ENCODE measurements at regions not wholly inside any gene's neighbourhood (a gene's known extent, or its start where the extent isn't known, plus 50 kb on each side); places are given as distances from the start of the nearest gene placed in this dataset.

DNA sequence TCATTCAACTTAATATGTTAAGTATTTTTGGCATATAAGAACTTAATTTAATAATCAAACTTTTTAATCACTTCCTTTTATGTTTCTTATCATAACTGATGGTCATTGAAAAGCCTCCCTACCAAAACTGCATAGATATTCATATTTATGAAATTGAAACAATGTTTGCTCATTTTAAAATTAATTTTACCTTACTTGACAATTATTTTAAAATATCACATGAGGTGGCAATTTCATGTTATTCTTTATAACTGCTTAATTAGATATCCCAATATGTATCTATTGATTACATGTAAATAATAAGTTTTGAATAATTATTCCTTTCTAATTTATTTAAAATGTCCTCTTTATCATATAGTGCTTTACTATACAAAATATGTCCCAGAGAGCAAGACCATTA is 266.1 kb upstream of the NRIP1 start:
- in situ Hi-C loops (cut with MboI; ENCODE audit: low pct_unique_long_range_greater_than_20kb in 2 of 9, low sequenced_read_pairs in 9 of 9, unreplicated experiment in 9 of 9), result loop anchor here in 1 of 9 experiments (25.0 kb wide), 1 partner anchor 106 kb away; no protein-coding TSS in a partner anchor
- H3K4me1 ChIP-seq (replicated peaks in 1 of 2), result no peaks in the 10 kb centered on the region
- no peak for ATAC-seq (replicated peaks in 6 of 8)
- H3K27ac ChIP-seq, result no peak overlapping the region
- no peak overlapping the region for H3K4me3 ChIP-seq

DNA sequence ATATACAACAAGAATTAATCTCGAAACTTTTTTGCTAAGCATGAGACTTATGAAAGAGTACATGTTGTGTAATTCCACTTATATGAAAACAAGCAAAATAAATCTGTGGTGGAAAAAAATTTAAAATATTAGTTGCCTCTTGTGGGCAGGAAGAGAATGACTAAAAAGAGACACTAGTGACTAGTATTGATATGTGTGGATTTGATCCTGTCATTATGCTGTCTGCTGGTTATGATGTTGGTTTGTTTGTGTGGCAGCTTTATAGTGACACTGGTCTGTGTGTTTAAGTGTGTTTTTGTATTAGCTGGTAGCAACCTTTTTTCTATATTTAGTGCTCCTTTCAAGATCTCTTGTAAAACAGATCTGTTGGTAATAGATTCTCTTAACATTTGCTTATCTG is 267.8 kb upstream of the NRIP1 start:
- Histone ChIP-seq H3K4me3 (no peak overlapping the region), H3K27ac (no peak overlapping the region), H3K4me1 (replicated peaks in 1 of 2) (no peaks in the 10 kb centered on the region)
- 38 to 100% (median 100%) methylated on average over 1 of the region's 1 CpG; no CpG with 5 or more reads in 2 of the 10 experiments for WGBS, 10 experiments
- no peak for ATAC-seq (replicated peaks in 6 of 8)
- in situ Hi-C loops (cut with MboI; ENCODE audit: low pct_unique_long_range_greater_than_20kb in 2 of 9, low sequenced_read_pairs in 9 of 9, unreplicated experiment in 9 of 9), result loop anchor here in 1 of 9 experiments (25.0 kb wide), 1 partner anchor 105 kb away; no protein-coding TSS in a partner anchor

GRCh38 chr21:15333136-15333710 is 268.4 kb upstream of the NRIP1 start:
- peak in 2 of 8 experiments; percentile 52 to 54 for ATAC-seq (replicated peaks in 6 of 8)
- in situ Hi-C loops (cut with MboI; ENCODE audit: low pct_unique_long_range_greater_than_20kb in 2 of 9, low sequenced_read_pairs in 9 of 9, unreplicated experiment in 9 of 9), result loop anchor here in 1 of 9 experiments (25.0 kb wide), 1 partner anchor 104 kb away; no protein-coding TSS in a partner anchor

GRCh38 chr21:15333951-15334350 is 269.2 kb upstream of the NRIP1 start:
- in situ Hi-C loops (cut with MboI; ENCODE audit: low pct_unique_long_range_greater_than_20kb in 2 of 9, low sequenced_read_pairs in 9 of 9, unreplicated experiment in 9 of 9), result loop anchor here in 1 of 9 experiments (25.0 kb wide), 1 partner anchor 103 kb away; no protein-coding TSS in a partner anchor
- Histone ChIP-seq H3K4me1 (replicated peaks in 1 of 2) (no peaks in the 10 kb centered on the region), H3K27ac (no peak overlapping the region), H3K4me3 (no peak overlapping the region)
- 40 to 100% (median 73%) methylated on average over 1 to 2 of the region's 2 CpGs; no CpG with 5 or more reads in 4 of the 10 experiments for WGBS, 10 experiments
- ATAC-seq (replicated peaks in 6 of 8), result no peak

More at GRCh38 chr21:15333136-15333710, 268.4 kb upstream of the NRIP1 start:
- no peak overlapping the region for H3K27ac ChIP-seq
- no peak overlapping the region for H3K4me3 ChIP-seq
- WGBS, 10 experiments, result 7 to 90% (median 63%) methylated on average over 1 of the region's 1 CpG; no CpG with 5 or more reads in 1 of the 10 experiments
- no peaks in the 10 kb centered on the region for H3K4me1 ChIP-seq (replicated peaks in 1 of 2)

GRCh38 chr21:15343066-15343465 is 278.3 kb upstream of the NRIP1 start:
- peak in 2 of 8 experiments; percentile 25 to 40 for ATAC-seq (replicated peaks in 6 of 8)
- WGBS, 10 experiments, result 57 to 100% (median 85%) methylated on average over 1 of the region's 1 CpG; no CpG with 5 or more reads in 2 of the 10 experiments
- Histone ChIP-seq H3K27ac (no peak overlapping the region), H3K4me1 (replicated peaks in 1 of 2) (no peaks in the 10 kb centered on the region), H3K4me3 (no peak overlapping the region)
- in situ Hi-C loops (cut with MboI; ENCODE audit: low pct_unique_long_range_greater_than_20kb in 2 of 9, low sequenced_read_pairs in 9 of 9, unreplicated experiment in 9 of 9), result loop anchor here in 1 of 9 experiments (25.0 kb wide), 1 partner anchor 94 kb away; no protein-coding TSS in a partner anchor

GRCh38 chr21:15352009-15352408 is 287.2 kb upstream of the NRIP1 start:
- H3K4me3 ChIP-seq, result no peak overlapping the region
- in situ Hi-C loops (cut with MboI; ENCODE audit: low pct_unique_long_range_greater_than_20kb in 2 of 9, low sequenced_read_pairs in 9 of 9, unreplicated experiment in 9 of 9), result no loop called here
- WGBS, 10 experiments, result 11 to 100% (median 86%) methylated on average over 2 to 7 of the region's 7 CpGs
- no peak overlapping the region for H3K27ac ChIP-seq
- H3K4me1 ChIP-seq (replicated peaks in 1 of 2), result no peaks in the 10 kb centered on the region
- ATAC-seq (replicated peaks in 6 of 8), result no peak

GRCh38 chr21:15353546-15353945 is 288.7 kb upstream of the NRIP1 start:
- WGBS, 10 experiments, result 13 to 100% (median 69%) methylated on average over 1 of the region's 1 CpG; no CpG with 5 or more reads in 4 of the 10 experiments
- ATAC-seq (replicated peaks in 6 of 8), result no peak

DNA sequence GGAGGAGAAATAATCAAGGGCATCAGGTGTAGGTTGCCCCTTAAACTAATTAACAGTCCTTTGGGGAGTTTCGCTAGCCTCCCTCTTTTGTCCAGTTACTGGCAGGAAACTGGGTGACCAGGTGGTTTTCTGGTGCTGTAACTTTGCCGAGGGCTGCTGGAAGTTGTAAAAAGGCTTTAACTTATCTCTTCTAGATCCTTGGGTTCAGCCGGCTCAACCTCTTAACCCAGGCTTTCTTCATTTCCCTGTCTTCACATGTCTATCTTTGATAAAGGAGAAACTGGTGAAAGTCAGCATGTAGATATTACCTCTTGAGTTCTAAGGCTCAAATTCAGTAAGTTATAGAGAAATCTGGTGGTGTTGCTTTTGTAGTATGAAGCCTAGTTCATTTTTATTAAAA is 289.7 kb upstream of the NRIP1 start:
- ATAC-seq (replicated peaks in 6 of 8), result no peak
- in situ Hi-C loops (cut with MboI; ENCODE audit: low pct_unique_long_range_greater_than_20kb in 2 of 9, low sequenced_read_pairs in 9 of 9, unreplicated experiment in 9 of 9), result no loop called here
- Histone ChIP-seq H3K4me3 (no peak overlapping the region), H3K27ac (no peak overlapping the region), H3K4me1 (replicated peaks in 1 of 2) (no peaks in the 10 kb centered on the region)
- WGBS, 10 experiments, result 0 to 100% (median 50%) methylated on average over 1 to 3 of the region's 3 CpGs; no CpG with 5 or more reads in 2 of the 10 experiments

More at GRCh38 chr21:15353546-15353945, 288.7 kb upstream of the NRIP1 start:
- in situ Hi-C loops (cut with MboI; ENCODE audit: low pct_unique_long_range_greater_than_20kb in 2 of 9, low sequenced_read_pairs in 9 of 9, unreplicated experiment in 9 of 9), result no loop called here
- H3K27ac ChIP-seq, result no peak overlapping the region
- H3K4me3 ChIP-seq, result no peak overlapping the region
- H3K4me1 ChIP-seq (replicated peaks in 1 of 2), result no peaks in the 10 kb centered on the region

- Histone ChIP-seq H3K4me3 (no peak overlapping the region), H3K4me1 (replicated peaks in 1 of 2) (no peaks in the 10 kb centered on the region), H3K27ac (no peak overlapping the region)
- in situ Hi-C loops (cut with MboI; ENCODE audit: low pct_unique_long_range_greater_than_20kb in 2 of 9, low sequenced_read_pairs in 9 of 9, unreplicated experiment in 9 of 9), result no loop called here
- no peak for ATAC-seq (replicated peaks in 6 of 8)
- WGBS, 10 experiments, result 26 to 100% (median 86%) methylated on average over 2 to 6 of the region's 6 CpGs; no CpG with 5 or more reads in 1 of the 10 experiments
Measured at GRCh38 chr21:15355066-15355465, 290.3 kb upstream of the NRIP1 start.

GRCh38 chr21:15359251-15359650 is 294.5 kb upstream of the NRIP1 start:
- Histone ChIP-seq H3K4me3 (no peak overlapping the region), H3K27ac (no peak overlapping the region), H3K4me1 (replicated peaks in 1 of 2) (no peaks in the 10 kb centered on the region)
- ATAC-seq (replicated peaks in 6 of 8), result no peak
- in situ Hi-C loops (cut with MboI; ENCODE audit: low pct_unique_long_range_greater_than_20kb in 2 of 9, low sequenced_read_pairs in 9 of 9, unreplicated experiment in 9 of 9), result no loop called here
- WGBS, 10 experiments, result 0 to 94% (median 76%) methylated on average over 1 to 4 of the region's 4 CpGs

DNA sequence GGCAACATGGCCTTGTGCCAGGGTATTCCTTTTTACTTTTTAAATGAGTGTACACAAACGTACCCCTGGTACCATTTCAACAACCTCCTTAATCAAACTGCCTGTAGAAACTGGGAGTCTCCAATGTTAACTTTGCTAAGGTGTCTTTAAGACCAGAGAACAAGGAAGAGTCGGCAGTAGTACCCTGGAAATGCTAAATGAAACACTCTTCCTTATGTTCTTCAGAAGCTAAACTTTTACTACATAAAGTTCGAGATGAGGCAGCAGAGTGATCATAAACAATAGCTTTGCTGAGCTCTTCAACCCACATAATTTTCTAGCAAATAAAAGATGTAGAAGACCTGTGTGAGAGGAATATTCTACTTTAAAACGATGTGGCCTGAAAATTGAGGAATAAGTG is 297.7 kb upstream of the NRIP1 start:
- Histone ChIP-seq H3K27ac (no peak overlapping the region), H3K4me3 (no peak overlapping the region), H3K4me1 (replicated peaks in 1 of 2) (no peaks in the 10 kb centered on the region)
- in situ Hi-C loops (cut with MboI; ENCODE audit: low pct_unique_long_range_greater_than_20kb in 2 of 9, low sequenced_read_pairs in 9 of 9, unreplicated experiment in 9 of 9), result no loop called here
- no peak for ATAC-seq (replicated peaks in 6 of 8)
- WGBS, 10 experiments, result 31 to 100% (median 81%) methylated on average over 1 to 4 of the region's 4 CpGs

DNA sequence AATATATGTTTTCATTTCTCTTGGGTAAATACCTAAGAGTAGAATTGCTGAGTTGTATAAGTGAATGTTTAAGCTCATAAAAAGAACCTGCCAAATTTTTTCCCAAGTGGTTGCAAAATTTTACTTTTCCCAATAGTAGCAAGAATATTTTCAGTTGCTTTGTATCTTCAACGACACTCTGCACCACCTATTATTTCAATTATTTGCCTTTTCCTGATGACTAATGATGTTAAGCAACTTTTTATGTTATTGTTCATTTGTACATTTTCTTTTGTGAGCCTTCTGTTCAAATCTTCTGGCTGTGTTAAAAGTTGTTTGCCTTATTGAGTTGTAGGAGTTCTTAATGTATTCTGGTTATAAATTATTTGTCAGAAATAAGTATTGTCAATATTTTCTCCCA is 299.1 kb upstream of the NRIP1 start:
- Histone ChIP-seq H3K27ac (no peak overlapping the region), H3K4me3 (no peak overlapping the region), H3K4me1 (replicated peaks in 1 of 2) (no peaks in the 10 kb centered on the region)
- in situ Hi-C loops (cut with MboI; ENCODE audit: low pct_unique_long_range_greater_than_20kb in 2 of 9, low sequenced_read_pairs in 9 of 9, unreplicated experiment in 9 of 9), result no loop called here
- 0 to 100% (median 86%) methylated on average over 1 of the region's 1 CpG; no CpG with 5 or more reads in 1 of the 10 experiments for WGBS, 10 experiments
- no peak for ATAC-seq (replicated peaks in 6 of 8)

- Histone ChIP-seq H3K4me1 (replicated peaks in 1 of 2) (peaks cover 0 to 7% of the 10 kb centered on the region in 2 donors), H3K4me3 (no peak overlapping the region), H3K27ac (no peak overlapping the region)
- in situ Hi-C loops (cut with MboI; ENCODE audit: low pct_unique_long_range_greater_than_20kb in 2 of 9, low sequenced_read_pairs in 9 of 9, unreplicated experiment in 9 of 9), result no loop called here
- 27 to 100% (median 92%) methylated on average over 2 to 5 of the region's 5 CpGs; no CpG with 5 or more reads in 1 of the 10 experiments for WGBS, 10 experiments
- no peak for ATAC-seq (replicated peaks in 6 of 8)
Measured at GRCh38 chr21:15365751-15366392, 301.1 kb upstream of the NRIP1 start.
